ENCODE measurements at regions not wholly inside any gene's neighbourhood (a gene's known extent, or its start where the extent isn't known, plus 50 kb on each side); places are given as distances from the start of the nearest gene placed in this dataset.

- no peaks in the 10 kb centered on the region for H3K9me3 Mint-ChIP-seq
- H3K4me1 Mint-ChIP-seq (ENCODE audit: unreplicated experiment) = no peaks in the 10 kb centered on the region
- no peak for DNase-seq (ENCODE audit: extremely low spot score, unreplicated experiment)
- H3K36me3 Mint-ChIP-seq = no peaks in the 10 kb centered on the region
- no peak overlapping the region for H3K27ac Mint-ChIP-seq
- TF ChIP-seq, protein P1, sequence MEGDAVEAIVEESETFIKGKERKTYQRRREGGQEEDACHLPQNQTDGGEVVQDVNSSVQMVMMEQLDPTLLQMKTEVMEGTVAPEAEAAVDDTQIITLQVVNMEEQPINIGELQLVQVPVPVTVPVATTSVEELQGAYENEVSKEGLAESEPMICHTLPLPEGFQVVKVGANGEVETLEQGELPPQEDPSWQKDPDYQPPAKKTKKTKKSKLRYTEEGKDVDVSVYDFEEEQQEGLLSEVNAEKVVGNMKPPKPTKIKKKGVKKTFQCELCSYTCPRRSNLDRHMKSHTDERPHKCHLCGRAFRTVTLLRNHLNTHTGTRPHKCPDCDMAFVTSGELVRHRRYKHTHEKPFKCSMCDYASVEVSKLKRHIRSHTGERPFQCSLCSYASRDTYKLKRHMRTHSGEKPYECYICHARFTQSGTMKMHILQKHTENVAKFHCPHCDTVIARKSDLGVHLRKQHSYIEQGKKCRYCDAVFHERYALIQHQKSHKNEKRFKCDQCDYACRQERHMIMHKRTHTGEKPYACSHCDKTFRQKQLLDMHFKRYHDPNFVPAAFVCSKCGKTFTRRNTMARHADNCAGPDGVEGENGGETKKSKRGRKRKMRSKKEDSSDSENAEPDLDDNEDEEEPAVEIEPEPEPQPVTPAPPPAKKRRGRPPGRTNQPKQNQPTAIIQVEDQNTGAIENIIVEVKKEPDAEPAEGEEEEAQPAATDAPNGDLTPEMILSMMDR (conservative IDR thresholded peaks at IDR 0.05) = no peak
- H3K4me3 Mint-ChIP-seq = no peak overlapping the region
- no peaks in the 10 kb centered on the region for H3K27me3 Mint-ChIP-seq
Observed at GRCh38 chr5:93870649-93871048, 129.2 kb upstream of the POU5F2 start.

GRCh38 chr5:93868851-93869250 is 127.5 kb upstream of the POU5F2 start:
- Mint-ChIP-seq H3K27me3 (no peaks in the 10 kb centered on the region), H3K4me3 (no peak overlapping the region), H3K36me3 (no peaks in the 10 kb centered on the region), H3K27ac (no peak overlapping the region), H3K4me1 (ENCODE audit: unreplicated experiment) (no peaks in the 10 kb centered on the region), H3K9me3 (no peaks in the 10 kb centered on the region)
- no peak for DNase-seq (ENCODE audit: extremely low spot score, unreplicated experiment)
- TF ChIP-seq, protein P1 (conservative IDR thresholded peaks at IDR 0.05) = no peak

- H3K27ac Mint-ChIP-seq = no peak overlapping the region
- DNase-seq (ENCODE audit: extremely low spot score, unreplicated experiment) = no peak
- peaks cover 6% of the 10 kb centered on the region for H3K9me3 Mint-ChIP-seq
- H3K36me3 Mint-ChIP-seq = peaks cover 6% of the 10 kb centered on the region
- H3K4me1 Mint-ChIP-seq (ENCODE audit: unreplicated experiment) = no peaks in the 10 kb centered on the region
- no peak overlapping the region for H3K4me3 Mint-ChIP-seq
- H3K27me3 Mint-ChIP-seq = no peaks in the 10 kb centered on the region
- TF ChIP-seq, protein P1 (conservative IDR thresholded peaks at IDR 0.05) = no peak
Observed at GRCh38 chr5:93850311-93850710, 108.9 kb upstream of the POU5F2 start.

DNA sequence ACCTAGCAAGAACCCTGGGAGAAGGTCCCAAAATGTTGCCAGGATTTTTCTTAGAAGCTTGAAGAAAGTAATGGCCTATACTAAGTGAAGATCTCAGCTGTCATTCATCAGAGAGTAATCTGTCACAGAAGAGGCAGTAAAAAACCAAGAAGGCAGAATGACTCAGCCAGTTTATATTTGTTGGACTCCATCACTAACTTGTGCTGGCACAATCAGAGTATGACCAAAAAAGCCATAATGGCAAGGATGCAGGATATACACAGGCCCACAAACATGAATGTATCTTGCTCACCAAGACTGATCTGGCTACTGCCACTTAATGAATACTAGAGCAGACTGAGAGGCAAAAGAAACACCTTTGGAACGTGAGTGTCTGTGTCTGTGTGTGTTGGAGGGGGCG is 104.0 kb upstream of the POU5F2 start:
- Mint-ChIP-seq H3K27ac (no peak overlapping the region), H3K36me3 (peaks cover 14% of the 10 kb centered on the region), H3K9me3 (peaks cover 13% of the 10 kb centered on the region), H3K4me3 (no peak overlapping the region), H3K27me3 (no peaks in the 10 kb centered on the region), H3K4me1 (ENCODE audit: unreplicated experiment) (no peaks in the 10 kb centered on the region)
- DNase-seq (ENCODE audit: extremely low spot score, unreplicated experiment) = no peak
- TF ChIP-seq, protein P1 (conservative IDR thresholded peaks at IDR 0.05) = no peak

GRCh38 chr5:93831449-93831848 is 90.0 kb upstream of the POU5F2 start:
- Mint-ChIP-seq H3K9me3 (peaks cover 8% of the 10 kb centered on the region), H3K36me3 (peaks cover 9% of the 10 kb centered on the region), H3K4me3 (no peak overlapping the region), H3K4me1 (ENCODE audit: unreplicated experiment) (no peaks in the 10 kb centered on the region), H3K27me3 (no peaks in the 10 kb centered on the region), H3K27ac (no peak overlapping the region)
- TF ChIP-seq, protein P1 (conservative IDR thresholded peaks at IDR 0.05) = no peak
- no peak for DNase-seq (ENCODE audit: extremely low spot score, unreplicated experiment)

GRCh38 chr5:93830893-93831292 is 89.5 kb upstream of the POU5F2 start:
- Mint-ChIP-seq H3K27me3 (no peaks in the 10 kb centered on the region), H3K4me1 (ENCODE audit: unreplicated experiment) (no peaks in the 10 kb centered on the region), H3K4me3 (no peak overlapping the region), H3K9me3 (peaks cover 8% of the 10 kb centered on the region), H3K27ac (no peak overlapping the region), H3K36me3 (peaks cover 9% of the 10 kb centered on the region)
- no peak for DNase-seq (ENCODE audit: extremely low spot score, unreplicated experiment)
- TF ChIP-seq, protein P1 (conservative IDR thresholded peaks at IDR 0.05) = no peak
